HepG2 (cell line): ENCODE measurements at regions not wholly inside any gene's neighbourhood (a gene's known extent, or its start where the extent isn't known, plus 50 kb on each side); places are given as distances from the start of the nearest gene placed in this dataset.

Experiments
- ADNP ChIP-seq: sonication (generic); formaldehyde crosslinking; IDR thresholded peaks from 2 replicates; pipeline ENCODE4 v1.4.0; 2020; ENCODE audit warnings: missing genetic modification reagents
- EZH2 ChIP-seq: conservative IDR thresholded peaks from 2 replicates; pipeline ENCODE4 v1.6.1; 2012; ENCODE audit warnings: mild to moderate bottlenecking, low read depth, low read length, moderate library complexity
- FOXM1 ChIP-seq: sonication (generic); formaldehyde crosslinking; IDR thresholded peaks from 2 replicates; pipeline ENCODE4 v1.5.0; 2020; ENCODE audit warnings: missing genetic modification reagents
- KLF9 ChIP-seq: IDR thresholded peaks from 2 replicates; pipeline ENCODE4 v1.6.1; 2016; ENCODE audit warnings: low read depth
- NFYB ChIP-seq: sonication (generic); formaldehyde crosslinking; IDR thresholded peaks from 2 replicates; pipeline ENCODE4 v1.4.0; 2020; ENCODE audit warnings: missing genetic modification reagents
- NR1H2 ChIP-seq: sonication (generic); formaldehyde crosslinking; IDR thresholded peaks from 2 replicates; pipeline ENCODE4 v1.8.1; 2022; ENCODE audit warnings: low read depth, missing genetic modification reagents, borderline replicate concordance
- ZNF337 ChIP-seq: sonication (generic); formaldehyde crosslinking; IDR thresholded peaks from 2 replicates; pipeline ENCODE4 v1.5.1; 2020; ENCODE audit warnings: missing genetic modification reagents, low read depth, mild to moderate bottlenecking, borderline replicate concordance

GRCh38 chr4:137116144-137116543, 416.1 kb downstream of the PCDH18 start:
- TF ChIP-seq ZNF337, result no peak
- TF ChIP-seq NFYB (CRISPR knock-in tag), result no peak
- TF ChIP-seq ADNP, result no peak
- TF ChIP-seq NR1H2, result no peak
- no peak for TF ChIP-seq EZH2
- TF ChIP-seq FOXM1 (CRISPR knock-in tag), result no peak
- TF ChIP-seq KLF9 (CRISPR knock-in tag), result no peak
